Type B pancreatic cell (in vitro differentiated cells): ENCODE measurements at regions not wholly inside any gene's neighbourhood (a gene's known extent, or its start where the extent isn't known, plus 50 kb on each side); places are given as distances from the start of the nearest gene placed in this dataset.

Experiments used
- DNase-seq: peaks from one replicate; pipeline ENCODE4 v3.0.0; 2021; ENCODE audit warnings: mixed read lengths; ENCODE audit not compliant: unreplicated experiment; ENCODE audit errors: extremely low spot score
- H3K27ac Mint-ChIP-seq: 2 replicates; pipeline ENCODE4 v1.8.0; 2021; ENCODE audit warnings: mild to moderate bottlenecking, mixed read lengths
- H3K27me3 Mint-ChIP-seq: 2 replicates; pipeline ENCODE4 v1.8.0; 2021; ENCODE audit warnings: mixed read lengths
- H3K36me3 Mint-ChIP-seq: 2 replicates; pipeline ENCODE4 v1.8.0; 2021; ENCODE audit warnings: mixed read lengths
- H3K4me1 Mint-ChIP-seq: one replicate; pipeline ENCODE4 v1.8.0; 2021; ENCODE audit warnings: mixed read lengths; ENCODE audit not compliant: unreplicated experiment
- H3K4me3 Mint-ChIP-seq: 2 replicates; pipeline ENCODE4 v1.8.0; 2021; ENCODE audit warnings: mild to moderate bottlenecking, mixed read lengths
- H3K9me3 Mint-ChIP-seq: 2 replicates; pipeline ENCODE4 v1.8.0; 2021; ENCODE audit warnings: mixed read lengths
- CTCF ChIP-seq: fragments of 200-600 bp; sonication (generic); conservative IDR thresholded peaks from 2 replicates; pipeline ENCODE4 v1.5.0; 2021; ENCODE audit warnings: antibody characterized with exemption, mild to moderate bottlenecking

DNA sequence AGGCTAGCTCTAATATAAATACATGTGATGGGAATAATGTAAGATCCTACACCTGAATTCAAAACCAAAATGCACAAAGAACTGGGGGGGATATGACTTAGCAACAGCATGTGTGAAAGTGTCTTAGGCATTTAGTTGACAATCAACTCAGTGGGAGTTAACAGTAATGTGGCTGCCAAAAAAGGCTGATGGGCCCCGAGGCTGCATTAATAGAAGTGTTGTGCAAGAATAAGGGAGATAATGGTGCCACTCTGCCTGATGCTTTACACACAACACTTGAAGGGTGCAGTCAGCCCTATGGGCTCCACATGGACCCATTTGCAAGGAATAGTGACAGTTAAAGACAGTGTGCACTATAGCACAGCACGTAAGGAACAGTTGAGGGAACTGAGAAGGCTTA lies 649.4 kb upstream of the ZEB2 start:
- no peak for DNase-seq
- TF ChIP-seq CTCF, result no peak
- Mint-ChIP-seq H3K27ac (no peak overlapping the region), H3K4me3 (no peak overlapping the region), H3K4me1 (no peaks in the 10 kb centered on the region), H3K27me3 (peaks cover 2% of the 10 kb centered on the region), H3K9me3 (no peaks in the 10 kb centered on the region), H3K36me3 (no peaks in the 10 kb centered on the region)

DNA sequence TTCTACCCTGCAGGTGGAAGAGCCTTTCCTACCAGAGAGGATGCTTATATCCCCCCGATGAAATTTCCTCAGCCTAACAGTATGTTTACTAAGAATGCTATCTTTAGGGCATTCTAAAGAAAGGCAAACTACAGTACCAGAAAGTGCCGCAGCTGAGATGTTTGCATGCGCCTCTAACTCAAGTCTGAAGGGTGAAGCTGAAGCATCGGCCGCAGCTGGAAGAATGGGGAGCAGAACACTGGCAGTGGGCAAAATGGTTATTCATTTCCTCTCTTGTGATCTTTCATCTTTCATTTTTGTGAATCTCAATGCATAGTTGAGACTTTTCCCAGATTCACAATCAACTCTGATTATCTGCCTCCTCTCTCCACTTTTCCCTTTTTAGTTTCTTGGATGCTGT lies 648.2 kb upstream of the ZEB2 start:
- no peak for DNase-seq
- Mint-ChIP-seq H3K9me3 (no peaks in the 10 kb centered on the region), H3K27me3 (peaks cover 2% of the 10 kb centered on the region), H3K4me3 (no peak overlapping the region), H3K27ac (no peak overlapping the region), H3K36me3 (no peaks in the 10 kb centered on the region), H3K4me1 (no peaks in the 10 kb centered on the region)
- TF ChIP-seq CTCF, result no peak

GRCh38 chr2:145166731-145167302 lies 646.9 kb upstream of the ZEB2 start:
- TF ChIP-seq CTCF, result no peak
- Mint-ChIP-seq H3K36me3 (no peaks in the 10 kb centered on the region), H3K4me3 (no peak overlapping the region), H3K27me3 (peaks cover 2% of the 10 kb centered on the region), H3K4me1 (no peaks in the 10 kb centered on the region), H3K27ac (no peak overlapping the region), H3K9me3 (no peaks in the 10 kb centered on the region)
- DNase-seq, result no peak

DNA sequence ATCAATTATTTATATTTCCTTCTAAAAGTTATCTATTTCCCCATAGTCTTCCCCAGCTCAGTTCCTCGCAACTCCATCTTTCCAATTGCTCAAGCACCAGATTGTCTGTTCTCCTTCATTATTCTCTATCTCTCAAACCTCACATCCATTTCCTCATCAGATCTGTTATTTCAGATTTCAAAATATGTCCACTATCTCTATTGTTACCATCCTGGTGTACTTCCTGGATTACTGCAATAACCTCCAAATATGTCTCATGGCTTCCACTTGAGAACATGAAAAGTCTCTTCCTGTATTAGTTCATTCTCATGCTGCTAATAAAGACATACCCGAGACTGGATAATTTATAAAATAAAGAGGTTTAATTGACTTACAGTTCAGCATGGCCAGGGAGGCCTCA lies 641.7 kb upstream of the ZEB2 start:
- no peak overlapping the region for H3K27ac Mint-ChIP-seq
- peaks cover 3% of the 10 kb centered on the region for H3K9me3 Mint-ChIP-seq
- H3K4me1 Mint-ChIP-seq, result peaks cover 9% of the 10 kb centered on the region
- H3K27me3 Mint-ChIP-seq, result no peaks in the 10 kb centered on the region
- no peak for DNase-seq
- no peaks in the 10 kb centered on the region for H3K36me3 Mint-ChIP-seq
- TF ChIP-seq CTCF, result no peak
- no peak overlapping the region for H3K4me3 Mint-ChIP-seq

DNA sequence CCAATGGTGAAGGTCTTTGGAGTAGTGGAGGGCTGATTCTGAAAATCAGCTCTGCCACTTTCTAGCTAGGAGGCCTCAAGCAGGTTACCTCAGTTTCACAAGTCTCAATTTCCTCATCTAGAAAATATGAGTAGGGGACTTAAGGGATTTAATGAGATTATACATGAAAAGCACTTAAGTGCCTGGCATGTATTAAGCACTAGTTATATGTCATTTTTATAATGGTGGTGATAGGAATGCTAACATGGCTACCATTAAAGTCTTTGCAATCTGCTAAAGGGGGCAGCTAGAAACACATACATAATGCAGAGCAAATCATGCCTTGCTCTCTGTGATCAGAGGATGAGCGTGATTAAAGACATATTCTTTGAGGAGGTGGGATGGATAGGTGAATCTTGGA lies 640.9 kb upstream of the ZEB2 start:
- Mint-ChIP-seq H3K27ac (no peak overlapping the region), H3K36me3 (no peaks in the 10 kb centered on the region), H3K27me3 (no peaks in the 10 kb centered on the region), H3K9me3 (peaks cover 4% of the 10 kb centered on the region), H3K4me3 (no peak overlapping the region), H3K4me1 (peaks cover 13% of the 10 kb centered on the region)
- no peak for TF ChIP-seq CTCF
- DNase-seq, result no peak

DNA sequence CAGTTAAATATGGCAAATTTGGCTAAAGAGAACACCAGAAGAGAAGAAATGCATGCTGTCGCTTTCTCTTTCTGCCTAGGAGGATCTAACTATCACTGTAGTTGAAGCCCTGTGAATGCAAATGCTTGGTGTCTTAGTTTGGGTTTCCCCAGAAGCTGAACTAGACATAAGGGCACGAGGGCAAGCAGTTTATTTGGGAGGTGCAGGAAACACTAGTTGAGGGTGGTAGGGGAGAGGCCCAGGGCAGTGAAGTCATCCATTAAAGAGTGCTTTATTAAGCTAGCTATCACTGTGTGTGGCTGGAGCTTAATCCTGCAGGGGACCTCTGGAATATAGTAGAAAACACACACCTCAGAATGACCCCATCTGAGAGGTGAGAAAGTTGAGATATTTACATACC lies 639.8 kb upstream of the ZEB2 start:
- H3K4me1 Mint-ChIP-seq, result peaks cover 15% of the 10 kb centered on the region
- H3K27ac Mint-ChIP-seq, result no peak overlapping the region
- DNase-seq, result no peak
- TF ChIP-seq CTCF, result no peak
- H3K27me3 Mint-ChIP-seq, result no peaks in the 10 kb centered on the region
- no peak overlapping the region for H3K4me3 Mint-ChIP-seq
- H3K36me3 Mint-ChIP-seq, result no peaks in the 10 kb centered on the region
- H3K9me3 Mint-ChIP-seq, result peaks cover 13% of the 10 kb centered on the region
